BLaER1 (cell line): ENCODE measurements at regions not wholly inside any gene's neighbourhood (a gene's known extent, or its start where the extent isn't known, plus 50 kb on each side); places are given as distances from the start of the nearest gene placed in this dataset.
"Not testable (repeated sequence)": the region's sequence is repeated elsewhere in the genome, so short reads cannot be mapped to it uniquely, and the experiment has no call there.

Experiments used
- H3K27ac ChIP-seq: shearing (Covaris generic); formaldehyde crosslinking; 2 replicates; pipeline ENCODE4 v1.8.1; 2022
- H3K27me3 ChIP-seq: shearing (Covaris generic); formaldehyde crosslinking; 2 replicates; pipeline ENCODE4 v1.8.1; 2022
- H3K36me3 ChIP-seq: shearing (Covaris generic); formaldehyde crosslinking; 2 replicates; pipeline ENCODE4 v1.8.1; 2022
- H3K4me1 ChIP-seq: shearing (Covaris generic); formaldehyde crosslinking; 2 replicates; pipeline ENCODE4 v1.8.1; 2022
- H3K4me2 ChIP-seq: shearing (Covaris generic); formaldehyde crosslinking; 2 replicates; pipeline ENCODE4 v1.8.1; 2022
- H3K4me3 ChIP-seq: shearing (Covaris generic); formaldehyde crosslinking; 2 replicates; pipeline ENCODE4 v1.8.1; 2022
- H3K9ac ChIP-seq: shearing (Covaris generic); formaldehyde crosslinking; 2 replicates; pipeline ENCODE4 v1.8.1; 2022
- H3K9me3 ChIP-seq: shearing (Covaris generic); formaldehyde crosslinking; 2 replicates; pipeline ENCODE4 v1.8.1; 2022
- H4K20me1 ChIP-seq: shearing (Covaris generic); formaldehyde crosslinking; 2 replicates; pipeline ENCODE4 v1.8.1; 2022
- Cebpa-rat ChIP-seq: shearing (Covaris generic); IDR thresholded peaks from 2 replicates; pipeline ENCODE4 v1.8.1; 2022

DNA sequence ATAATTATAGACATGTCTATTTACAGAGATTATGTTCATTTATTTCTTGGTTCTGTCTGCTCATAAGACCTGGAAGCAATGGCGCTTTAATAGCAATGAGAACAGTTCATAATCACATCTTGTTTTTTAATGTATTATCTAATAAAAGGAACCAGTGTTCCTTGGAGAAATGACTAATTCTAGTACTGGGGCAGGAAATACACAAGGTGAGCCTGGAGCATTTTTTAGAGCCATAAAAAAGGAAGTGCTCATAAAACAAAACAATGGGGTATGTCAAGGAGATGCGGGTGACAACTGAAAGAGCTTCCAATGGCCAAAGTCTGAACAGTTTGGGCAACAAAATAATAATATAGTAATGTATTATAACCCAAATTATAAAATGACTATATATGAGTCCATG, 531.9 kb upstream of the CHD1 start:
- H3K27ac ChIP-seq = no peak overlapping the region
- no peaks in the 10 kb centered on the region for H3K9me3 ChIP-seq
- no peak overlapping the region for H3K4me2 ChIP-seq
- H3K4me1 ChIP-seq = no peaks in the 10 kb centered on the region
- no peak overlapping the region for H3K4me3 ChIP-seq
- no peaks in the 10 kb centered on the region for H3K27me3 ChIP-seq
- TF ChIP-seq Cebpa-rat = no peak
- no peaks in the 10 kb centered on the region for H3K36me3 ChIP-seq
- H4K20me1 ChIP-seq = no peaks in the 10 kb centered on the region
- H3K9ac ChIP-seq = no peak overlapping the region

DNA sequence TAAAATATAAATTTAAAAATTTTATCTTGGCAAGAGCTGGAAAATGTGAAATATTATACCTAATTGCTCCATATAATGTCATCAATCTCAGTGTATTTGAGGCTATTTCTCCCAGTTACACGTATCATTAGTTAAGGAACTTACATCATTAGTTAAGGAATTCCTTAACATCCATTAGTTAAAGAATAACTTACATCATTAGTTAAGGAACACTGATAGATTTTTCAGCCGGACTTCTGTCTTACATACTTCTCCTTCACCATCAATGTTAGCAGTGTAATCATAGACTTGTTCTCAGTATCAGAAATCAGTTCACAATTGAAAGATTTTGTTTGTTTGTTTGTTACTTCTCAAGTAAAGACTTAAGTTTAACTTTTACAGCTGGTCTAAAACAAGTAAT, 524.4 kb upstream of the CHD1 start:
- H3K9me3 ChIP-seq = no peaks in the 10 kb centered on the region
- no peak overlapping the region for H3K9ac ChIP-seq
- H3K27me3 ChIP-seq = no peaks in the 10 kb centered on the region
- no peak for TF ChIP-seq Cebpa-rat
- H3K36me3 ChIP-seq = no peaks in the 10 kb centered on the region
- no peaks in the 10 kb centered on the region for H4K20me1 ChIP-seq
- H3K4me1 ChIP-seq = peaks cover 5% of the 10 kb centered on the region; the same call in 1 of the 2 replicates
- no peak overlapping the region for H3K27ac ChIP-seq
- no peak overlapping the region for H3K4me3 ChIP-seq
- H3K4me2 ChIP-seq = no peak overlapping the region

DNA sequence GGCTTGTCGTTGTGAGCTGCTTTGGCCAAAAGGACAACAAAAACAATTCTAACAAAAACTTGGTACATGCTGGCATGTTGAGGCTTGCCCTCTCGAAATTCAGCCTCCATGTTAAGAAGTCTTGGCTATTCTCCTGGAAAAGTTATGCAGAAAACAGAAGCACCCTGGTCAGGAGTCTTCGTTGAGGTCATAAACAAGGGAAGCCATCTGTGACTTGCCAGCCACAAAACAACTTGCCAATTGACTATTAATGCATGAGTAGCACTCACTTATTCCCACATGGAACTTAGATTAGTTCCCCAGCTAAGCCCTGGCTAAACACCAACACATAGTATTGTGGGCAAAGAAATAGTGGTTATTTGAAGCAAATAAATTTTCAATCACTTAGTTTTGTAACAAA, 521.0 kb upstream of the CHD1 start:
- Histone ChIP-seq H3K4me1 (peaks cover 5% of the 10 kb centered on the region; the same call in 1 of the 2 replicates), H3K4me3 (no peak overlapping the region), H3K9ac (no peak overlapping the region), H3K9me3 (no peaks in the 10 kb centered on the region), H3K27me3 (no peaks in the 10 kb centered on the region), H3K27ac (no peak overlapping the region), H4K20me1 (no peaks in the 10 kb centered on the region), H3K36me3 (no peaks in the 10 kb centered on the region), H3K4me2 (no peak overlapping the region)
- no peak for TF ChIP-seq Cebpa-rat

DNA sequence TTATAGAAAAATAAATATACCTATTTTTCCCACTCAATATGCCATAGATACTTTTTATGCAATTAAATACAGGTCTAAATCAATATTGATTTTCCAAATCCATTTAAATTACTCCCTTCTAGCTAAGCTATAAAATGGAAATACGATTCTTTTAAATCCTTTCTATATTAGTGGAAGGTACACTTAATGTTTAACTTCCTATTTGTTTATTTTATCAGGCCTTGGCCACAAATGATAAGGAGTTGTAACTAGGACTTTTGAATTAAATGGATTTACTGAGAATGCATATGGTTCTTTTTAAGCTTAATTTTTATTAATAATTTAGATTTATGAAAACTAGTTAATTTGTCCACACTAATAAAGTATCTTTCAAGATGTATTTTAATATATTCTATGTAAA, 517.0 kb upstream of the CHD1 start:
- no peak for TF ChIP-seq Cebpa-rat
- no peak overlapping the region for H3K9ac ChIP-seq
- H3K4me3 ChIP-seq = no peak overlapping the region
- no peaks in the 10 kb centered on the region for H4K20me1 ChIP-seq
- peaks cover 5% of the 10 kb centered on the region; the same call in 1 of the 2 replicates for H3K4me1 ChIP-seq
- H3K4me2 ChIP-seq = no peak overlapping the region
- H3K27me3 ChIP-seq = no peaks in the 10 kb centered on the region
- no peaks in the 10 kb centered on the region for H3K9me3 ChIP-seq
- no peaks in the 10 kb centered on the region for H3K36me3 ChIP-seq
- no peak overlapping the region for H3K27ac ChIP-seq

DNA sequence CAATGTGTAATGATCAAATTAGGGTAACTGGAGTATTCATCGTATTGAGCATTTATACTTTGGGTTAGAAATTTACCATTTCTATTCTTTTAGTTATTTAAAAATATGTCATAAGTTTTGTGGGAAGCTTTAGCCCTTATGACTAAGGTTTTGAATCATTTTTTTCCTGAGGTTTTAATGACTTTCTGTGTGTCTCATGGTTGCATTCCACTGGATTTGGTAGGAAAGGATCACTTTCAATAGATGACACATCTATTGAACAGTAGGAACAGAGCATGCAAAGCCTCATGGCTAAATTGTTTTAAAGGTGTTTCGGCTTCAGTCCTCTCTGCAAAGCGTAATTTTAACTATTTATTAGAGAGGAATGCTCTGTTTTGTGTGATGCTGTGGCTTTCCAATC, 512.4 kb upstream of the CHD1 start:
- H3K4me3 ChIP-seq = no peak overlapping the region
- no peak overlapping the region for H3K4me2 ChIP-seq
- H3K27me3 ChIP-seq = no peaks in the 10 kb centered on the region
- H3K9me3 ChIP-seq = no peaks in the 10 kb centered on the region
- no peaks in the 10 kb centered on the region for H3K4me1 ChIP-seq
- H3K36me3 ChIP-seq = no peaks in the 10 kb centered on the region
- H4K20me1 ChIP-seq = no peaks in the 10 kb centered on the region
- TF ChIP-seq Cebpa-rat = no peak
- no peak overlapping the region for H3K9ac ChIP-seq
- H3K27ac ChIP-seq = no peak overlapping the region

DNA sequence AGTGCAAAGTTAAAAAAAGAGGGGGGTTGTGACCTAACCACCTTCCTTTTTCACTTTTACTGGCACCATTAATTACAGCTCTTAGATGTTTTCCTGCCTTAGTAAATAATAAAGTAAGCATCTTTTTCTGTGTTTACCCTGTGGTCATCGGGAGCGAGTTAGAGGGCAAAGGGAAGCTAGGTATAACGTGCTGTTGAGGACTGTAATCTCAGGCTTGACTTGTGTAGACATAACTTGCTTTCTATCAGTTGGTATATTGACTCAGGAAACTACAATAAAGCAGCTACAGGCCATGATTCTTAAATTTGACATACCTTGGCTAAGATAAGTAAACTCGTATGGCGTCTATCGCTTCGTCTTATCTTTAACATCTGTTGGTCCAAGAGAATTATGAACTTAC, 509.8 kb upstream of the CHD1 start:
- TF ChIP-seq Cebpa-rat = no peak
- Histone ChIP-seq H3K4me3 (no peak overlapping the region), H3K4me1 (no peaks in the 10 kb centered on the region), H3K9ac (no peak overlapping the region), H3K36me3 (no peaks in the 10 kb centered on the region), H3K27ac (no peak overlapping the region), H3K27me3 (no peaks in the 10 kb centered on the region), H4K20me1 (no peaks in the 10 kb centered on the region), H3K9me3 (no peaks in the 10 kb centered on the region), H3K4me2 (no peak overlapping the region)

DNA sequence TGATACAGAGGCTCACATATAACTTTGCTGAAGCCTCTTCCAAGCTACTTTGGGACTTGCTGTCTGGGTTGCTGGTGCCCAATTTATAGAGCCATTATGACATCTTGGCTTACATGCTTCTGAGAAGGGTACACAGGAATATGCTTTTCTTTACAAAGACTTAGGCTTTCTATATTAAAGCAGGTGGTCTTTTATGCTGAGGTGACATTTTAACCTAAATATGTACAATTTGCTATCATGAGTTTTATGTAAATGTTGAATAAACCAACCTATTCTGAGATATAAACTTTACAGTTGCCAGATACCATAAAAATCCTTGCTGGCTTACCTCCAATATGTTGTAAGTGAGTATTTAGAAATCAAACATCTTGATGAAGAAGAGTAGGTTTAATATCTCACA, 509.2 kb upstream of the CHD1 start:
- H3K27ac ChIP-seq = no peak overlapping the region
- TF ChIP-seq Cebpa-rat = no peak
- H3K9me3 ChIP-seq = no peaks in the 10 kb centered on the region
- H3K27me3 ChIP-seq = no peaks in the 10 kb centered on the region
- no peak overlapping the region for H3K4me2 ChIP-seq
- no peaks in the 10 kb centered on the region for H4K20me1 ChIP-seq
- no peak overlapping the region for H3K4me3 ChIP-seq
- no peak overlapping the region for H3K9ac ChIP-seq
- H3K4me1 ChIP-seq = no peaks in the 10 kb centered on the region
- no peaks in the 10 kb centered on the region for H3K36me3 ChIP-seq

DNA sequence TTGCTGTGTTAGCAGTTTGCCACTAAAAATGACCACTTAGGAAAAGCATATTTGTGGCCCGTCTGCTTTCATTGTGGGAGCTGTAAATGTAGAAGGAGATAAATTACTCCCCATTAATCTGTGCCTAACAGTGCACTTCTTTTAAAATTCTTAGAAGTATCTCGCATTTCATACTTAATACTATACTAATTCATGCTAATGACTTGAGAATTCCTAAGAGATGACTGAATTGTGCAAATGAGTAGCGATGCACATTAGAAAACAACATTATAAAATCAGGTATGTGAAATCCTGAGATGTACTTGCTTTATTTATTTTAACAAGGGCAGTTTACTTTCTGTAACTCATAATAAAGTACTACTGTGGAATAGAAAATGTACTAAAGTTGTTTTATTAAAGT, 494.6 kb upstream of the CHD1 start:
- not testable (repeated sequence) for H3K27ac ChIP-seq, H3K4me1 ChIP-seq, H3K4me3 ChIP-seq, H3K27me3 ChIP-seq, H3K4me2 ChIP-seq, H3K9me3 ChIP-seq, H3K9ac ChIP-seq, H4K20me1 ChIP-seq, H3K36me3 ChIP-seq

DNA sequence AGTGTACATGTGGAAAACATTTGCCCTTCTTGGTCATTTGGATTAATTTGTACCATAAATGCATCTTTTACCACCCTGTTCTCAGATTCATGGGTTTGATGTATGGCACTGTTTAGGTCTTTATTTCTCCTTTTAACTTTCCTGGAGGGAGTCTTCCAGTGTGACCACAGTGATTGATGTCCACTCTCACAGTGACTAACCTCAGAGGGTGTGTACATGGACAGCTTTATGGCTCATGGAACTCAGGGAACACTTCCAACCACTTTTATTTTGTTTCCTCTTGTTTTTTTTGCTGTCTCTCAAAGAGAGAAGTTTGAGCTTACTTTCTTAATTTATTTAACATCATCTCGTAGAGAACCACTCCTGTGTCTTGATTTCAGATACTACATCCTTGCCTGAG, 489.8 kb upstream of the CHD1 start:
- H4K20me1 ChIP-seq, H3K9me3 ChIP-seq, H3K4me3 ChIP-seq, H3K27me3 ChIP-seq, H3K36me3 ChIP-seq, H3K4me1 ChIP-seq, H3K9ac ChIP-seq, H3K4me2 ChIP-seq, H3K27ac ChIP-seq: not testable (repeated sequence)

DNA sequence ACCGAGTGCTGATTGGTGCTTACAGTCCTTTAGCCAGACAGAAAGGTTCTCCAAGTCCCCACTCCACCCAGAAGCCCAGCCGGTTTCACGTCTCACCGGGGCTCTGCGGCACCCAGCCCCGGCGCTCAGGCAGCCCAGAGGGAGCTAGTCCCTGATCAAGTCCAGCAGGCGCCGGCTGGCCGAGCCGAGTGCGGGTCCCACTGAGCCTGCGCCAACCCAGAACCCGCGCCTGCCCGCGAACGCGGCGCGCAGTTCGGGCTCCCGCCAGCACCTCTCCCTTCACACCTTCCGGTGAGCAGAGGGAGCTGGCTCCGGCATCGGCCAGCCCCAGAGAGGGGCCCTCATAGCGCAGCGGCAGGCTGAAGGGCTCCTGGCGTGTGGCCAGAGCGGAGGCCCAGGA, 481.6 kb upstream of the CHD1 start:
- H3K4me1 ChIP-seq, H3K4me3 ChIP-seq, H3K27ac ChIP-seq, H4K20me1 ChIP-seq, H3K9me3 ChIP-seq, H3K36me3 ChIP-seq, H3K27me3 ChIP-seq, H3K9ac ChIP-seq, H3K4me2 ChIP-seq: not testable (repeated sequence)

DNA sequence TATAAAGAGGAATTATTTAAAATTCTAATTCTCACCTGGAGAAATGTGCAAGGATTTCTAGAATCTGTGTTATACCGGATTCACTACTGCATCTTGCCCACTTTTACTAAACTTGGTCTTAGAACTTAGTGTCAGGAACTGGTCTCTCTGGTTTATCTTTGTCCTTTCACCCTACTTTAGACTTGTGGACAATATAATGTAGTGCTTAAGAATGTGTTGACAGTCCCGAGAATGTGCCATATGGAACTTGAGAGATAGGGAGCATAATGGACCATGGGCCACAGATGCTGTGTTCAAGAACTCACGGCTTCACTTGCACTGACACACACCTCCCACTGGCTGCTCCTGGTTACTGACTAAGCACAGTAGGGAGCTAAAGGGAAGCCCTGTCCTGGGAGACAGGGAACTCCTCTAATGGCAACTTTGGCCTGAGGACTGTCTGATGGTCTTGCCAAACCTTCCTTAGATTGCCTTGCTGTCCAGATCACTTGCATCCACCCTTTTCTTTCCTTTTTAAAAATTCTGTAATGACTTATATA, 476.0 kb upstream of the CHD1 start:
- H3K4me1 ChIP-seq, H3K9ac ChIP-seq, H3K27ac ChIP-seq, H3K36me3 ChIP-seq, H3K9me3 ChIP-seq, H3K27me3 ChIP-seq, H3K4me3 ChIP-seq, H3K4me2 ChIP-seq, H4K20me1 ChIP-seq: not testable (repeated sequence)

DNA sequence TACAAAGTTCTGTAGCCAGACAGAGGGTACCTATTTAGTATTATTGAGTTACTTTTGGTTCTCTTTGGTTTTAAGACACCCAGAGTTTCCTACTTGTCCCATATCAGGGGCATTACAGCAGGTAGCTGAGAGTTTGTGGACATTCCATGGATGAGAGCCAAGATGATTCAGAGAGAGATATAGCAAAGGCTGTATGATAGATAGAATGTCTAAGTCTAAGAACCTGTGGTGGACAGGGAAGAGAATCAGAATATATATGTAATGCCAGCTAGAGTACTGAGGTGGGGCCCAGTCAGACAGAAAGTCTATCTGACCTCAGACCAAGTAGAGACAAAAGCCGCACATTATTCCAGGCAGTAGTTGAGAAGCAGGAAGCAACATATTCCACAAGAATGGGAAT, 471.8 kb upstream of the CHD1 start:
- H3K4me3 ChIP-seq, H3K27ac ChIP-seq, H3K4me1 ChIP-seq, H4K20me1 ChIP-seq, H3K36me3 ChIP-seq, H3K4me2 ChIP-seq, H3K27me3 ChIP-seq, H3K9me3 ChIP-seq, H3K9ac ChIP-seq: not testable (repeated sequence)
